Upper lobe of left lung (tissue), 4 donors: ENCODE measurements at regions not wholly inside any gene's neighbourhood (a gene's known extent, or its start where the extent isn't known, plus 50 kb on each side); places are given as distances from the start of the nearest gene placed in this dataset.

Experiments
- CTCF ChIP-seq, 6 experiments: fragments of 450-650 bp in 4 of 6; fragments of 200-600 bp in 2 of 6; sonication (generic) in 2 of 6; IDR thresholded peaks; one replicate each; pipeline ENCODE4 v1.5.1; 2016 to 2019; ENCODE audit warnings: antibody characterized with exemption in 6 of 6
- EP300 ChIP-seq, 4 donors: sonication (generic); formaldehyde crosslinking; IDR thresholded peaks; one replicate each; pipeline ENCODE4 v1.5.1; 2017; ENCODE audit warnings: antibody characterized with exemption in 4 of 4, control low read depth in 2 of 4
- POLR2A ChIP-seq, 4 donors: fragments of 450-650 bp; IDR thresholded peaks; one replicate each; pipeline ENCODE4 v1.5.1; 2016 to 2017; ENCODE audit warnings: antibody characterized with exemption in 4 of 4, mild to moderate bottlenecking in 2 of 4
- POLR2AphosphoS5 ChIP-seq, 2 donors: sonication (generic); formaldehyde crosslinking; IDR thresholded peaks; one replicate each; pipeline ENCODE4 v1.5.1; 2017; ENCODE audit warnings: antibody characterized with exemption in 2 of 2

DNA sequence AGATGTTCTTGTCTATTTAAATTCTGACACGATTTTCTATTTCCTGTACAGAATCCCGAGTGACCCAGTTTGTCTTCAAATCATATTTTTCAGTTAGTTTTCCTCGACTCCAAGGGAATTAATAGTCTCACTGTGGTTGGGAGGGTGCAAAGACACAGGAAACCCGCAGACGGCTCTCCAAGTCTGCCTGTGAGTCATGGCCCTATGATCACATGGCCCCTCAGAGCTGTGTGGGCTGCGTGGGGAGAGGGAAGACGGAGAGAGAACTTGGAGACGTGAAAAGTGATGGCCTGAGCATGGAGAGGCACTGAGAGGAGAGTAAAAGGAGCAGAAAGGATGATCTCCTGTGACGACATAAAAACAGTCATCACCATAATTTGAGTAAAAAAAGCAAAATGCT, 989.9 kb downstream of the DCDC2C start:
- no peak for TF ChIP-seq CTCF (IDR thresholded peaks at IDR 0.05)
- TF ChIP-seq EP300 (IDR thresholded peaks at IDR 0.05), result no peak
- no peak for TF ChIP-seq POLR2A (IDR thresholded peaks at IDR 0.05)
- no peak for TF ChIP-seq POLR2AphosphoS5 (IDR thresholded peaks at IDR 0.05)
